CD1c-positive myeloid dendritic cell (primary cell): ENCODE measurements at regions not wholly inside any gene's neighbourhood (a gene's known extent, or its start where the extent isn't known, plus 50 kb on each side); places are given as distances from the start of the nearest gene placed in this dataset.

Experiments
- DNase-seq: peaks from one replicate; pipeline ENCODE4 v3.0.0-alpha.2; 2016; ENCODE audit errors: extremely low spot score

DNA sequence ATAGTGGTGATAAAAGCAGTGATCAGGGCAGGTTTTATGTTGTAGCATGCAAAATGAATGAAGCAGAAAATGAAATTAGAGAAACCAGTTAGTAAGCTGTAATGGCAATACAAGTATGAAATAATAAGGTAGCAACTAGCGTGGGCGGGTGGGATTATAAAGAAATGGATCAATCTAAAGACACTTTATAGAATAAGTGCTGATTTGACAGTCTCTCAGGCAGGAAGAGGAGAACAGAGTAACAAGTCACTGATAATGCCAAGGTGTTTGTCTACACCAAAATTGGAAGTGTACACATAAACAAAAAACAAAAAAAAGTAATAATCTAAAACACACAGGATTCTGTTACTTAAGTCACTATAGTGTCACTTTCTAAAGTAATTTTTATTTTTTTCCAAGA lies 51.0 kb upstream of the PCBP1 start:
- no peak for DNase-seq

GRCh38 chr2:70035344-70035844 lies 51.9 kb upstream of the PCBP1 start:
- no peak for DNase-seq

GRCh38 chr2:70030724-70031420 lies 56.4 kb upstream of the PCBP1 start:
- no peak for DNase-seq

GRCh38 chr2:70029814-70030409 lies 57.4 kb upstream of the PCBP1 start:
- peak; percentile 49 for DNase-seq

GRCh38 chr2:70024284-70024683 lies 62.9 kb upstream of the ASPRV1 start:
- DNase-seq: no peak

DNA sequence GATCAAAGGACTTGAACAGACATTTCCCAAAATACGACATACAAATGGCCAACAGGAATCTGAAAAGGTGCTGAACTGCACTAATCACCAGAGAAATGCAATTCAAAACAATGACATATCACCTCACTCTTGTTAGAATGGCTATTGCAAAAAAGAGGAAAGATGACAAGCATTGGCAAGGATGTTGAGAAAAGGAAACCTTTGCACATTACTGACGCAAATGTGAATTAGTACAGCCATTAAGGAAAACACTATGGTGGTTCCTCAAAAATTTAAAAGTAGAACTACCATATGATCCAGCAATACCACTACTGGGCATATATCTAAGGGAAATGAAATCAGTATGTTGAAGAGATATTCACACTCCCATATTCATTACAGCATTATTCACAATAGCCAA lies 57.7 kb upstream of the ASPRV1 start:
- DNase-seq: peak; percentile 63

DNA sequence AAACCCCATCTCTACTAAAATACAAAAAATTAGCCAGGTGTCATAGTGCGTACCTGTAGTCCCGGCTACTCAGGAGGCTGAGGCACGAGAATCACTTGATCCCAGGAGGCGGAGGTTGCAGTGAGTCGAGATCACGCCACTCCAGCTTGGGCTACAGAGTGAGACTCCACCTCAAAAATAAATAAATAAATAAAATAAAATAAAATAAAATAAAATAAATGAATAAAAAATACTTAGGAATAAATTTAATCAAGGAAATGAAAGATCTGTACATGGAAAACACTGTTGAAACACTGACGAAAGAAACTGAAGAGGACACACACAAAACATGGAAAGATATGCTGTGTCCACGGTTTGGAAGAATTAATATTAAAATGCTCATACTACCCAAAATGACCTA lies 56.5 kb upstream of the ASPRV1 start:
- no peak for DNase-seq

GRCh38 chr2:70014959-70015358 lies 53.5 kb upstream of the ASPRV1 start:
- no peak for DNase-seq

DNA sequence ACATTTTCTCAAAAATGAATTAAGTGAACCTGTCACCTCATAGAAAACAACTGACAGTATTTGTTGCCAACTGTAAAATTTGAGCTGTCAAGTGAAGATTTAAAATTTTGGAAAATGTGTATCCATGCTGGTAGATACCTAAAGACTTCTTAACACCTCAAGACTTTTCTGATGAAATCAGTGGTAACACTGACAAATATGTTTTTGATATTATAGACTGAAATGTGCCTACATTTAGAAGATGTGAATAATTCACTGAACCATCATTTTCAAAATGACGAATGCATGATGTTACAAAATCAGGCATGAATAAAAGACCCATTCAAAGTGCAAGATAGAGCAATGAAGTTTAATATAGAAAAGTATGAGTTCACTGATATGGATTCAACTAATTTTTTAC lies 51.5 kb upstream of the ASPRV1 start:
- DNase-seq: no peak

- DNase-seq: no peak
Measured at GRCh38 chr2:70011786-70012185, 50.4 kb upstream of the ASPRV1 start.

DNA sequence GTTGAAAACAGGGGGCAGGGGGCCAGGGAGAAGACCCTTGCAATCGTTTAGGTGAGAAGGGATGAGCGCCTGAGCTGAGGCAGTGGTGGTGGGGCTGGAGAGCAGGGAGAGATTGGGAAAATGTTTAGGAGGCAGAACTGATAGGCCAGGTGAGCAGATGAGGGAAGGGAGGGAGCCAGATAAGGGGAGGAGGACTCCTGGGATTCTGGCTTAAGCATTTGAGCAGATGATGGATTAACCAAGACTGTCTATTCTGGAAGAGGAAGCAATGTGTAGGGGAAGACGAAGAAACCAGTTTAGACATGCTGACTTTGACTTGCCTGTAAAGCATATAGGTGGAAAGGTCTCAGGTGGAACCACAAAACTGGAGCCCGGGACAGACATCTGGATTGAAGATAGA lies 49.9 kb upstream of the ASPRV1 start:
- no peak for DNase-seq
